HG02678 (cell line): ENCODE measurements at regions not wholly inside any gene's neighbourhood (a gene's known extent, or its start where the extent isn't known, plus 50 kb on each side); places are given as distances from the start of the nearest gene placed in this dataset.

ENCODE experiments used
- ATAC-seq: cut with Tn5 transposase; IDR thresholded peaks from one replicate; pipeline ENCODE4 v1.9.1; 2021; ENCODE audit warnings: mild to moderate bottlenecking, moderate library complexity; ENCODE audit not compliant: unreplicated experiment

DNA sequence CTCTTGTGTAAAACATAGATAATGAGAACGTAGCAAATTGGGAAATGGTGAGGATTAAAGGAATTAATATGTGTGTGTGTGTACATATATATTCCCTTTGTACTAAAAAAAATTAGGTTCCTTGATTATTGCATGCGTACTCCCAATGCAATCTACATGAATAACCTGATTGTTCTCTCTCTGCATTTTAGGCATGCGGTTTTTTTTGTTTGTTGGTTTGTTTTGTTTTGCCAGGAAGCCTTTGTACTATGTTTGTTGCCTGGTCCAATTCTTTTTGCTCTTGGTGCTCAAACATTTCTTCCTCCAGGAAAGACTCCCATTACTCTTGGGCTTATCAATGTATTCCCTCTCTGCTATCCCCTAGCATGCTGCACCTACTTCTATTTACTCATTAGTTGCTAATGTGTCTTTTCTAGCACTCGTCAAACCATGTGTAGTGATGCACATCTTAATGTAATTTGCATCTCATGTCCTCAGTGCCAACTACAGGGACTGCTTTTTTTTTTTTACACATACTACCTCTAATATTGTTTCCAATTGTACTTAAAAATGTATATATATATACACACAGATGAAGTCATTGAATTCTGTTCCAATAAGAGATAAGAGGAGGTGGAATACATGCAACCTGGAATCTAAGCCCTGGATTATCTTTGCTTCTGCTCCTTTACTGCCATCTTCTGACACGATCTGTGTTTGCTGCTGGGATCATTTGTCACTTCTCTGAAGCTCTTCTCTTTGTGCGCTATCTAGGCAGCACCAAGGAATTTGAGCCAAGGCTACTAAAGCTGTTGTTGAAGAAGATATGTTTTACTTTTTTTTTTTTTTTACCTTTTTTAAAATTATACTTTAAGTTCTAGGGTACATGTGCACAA lies 197.2 kb upstream of the ANO3 start:
- no peak for ATAC-seq

DNA sequence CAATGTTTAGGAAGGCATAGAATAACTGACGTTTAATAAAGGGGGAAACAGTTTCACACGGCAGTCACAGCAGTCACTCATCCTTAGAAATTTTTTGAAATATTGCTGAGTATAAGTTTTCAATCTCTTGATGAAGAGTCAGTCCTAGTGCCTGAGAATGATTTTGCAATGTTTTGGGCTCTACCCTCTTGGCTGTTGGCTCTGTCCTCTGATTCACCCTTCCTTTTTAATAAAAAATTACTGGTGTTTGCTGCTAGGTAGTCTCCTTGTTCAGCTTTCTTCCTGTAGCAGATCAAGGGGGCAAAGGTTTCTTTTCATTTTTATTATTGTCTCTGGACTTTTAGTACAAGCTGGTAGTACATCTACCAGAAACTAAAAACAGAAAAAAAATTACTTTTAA lies 194.3 kb upstream of the ANO3 start:
- no peak for ATAC-seq

DNA sequence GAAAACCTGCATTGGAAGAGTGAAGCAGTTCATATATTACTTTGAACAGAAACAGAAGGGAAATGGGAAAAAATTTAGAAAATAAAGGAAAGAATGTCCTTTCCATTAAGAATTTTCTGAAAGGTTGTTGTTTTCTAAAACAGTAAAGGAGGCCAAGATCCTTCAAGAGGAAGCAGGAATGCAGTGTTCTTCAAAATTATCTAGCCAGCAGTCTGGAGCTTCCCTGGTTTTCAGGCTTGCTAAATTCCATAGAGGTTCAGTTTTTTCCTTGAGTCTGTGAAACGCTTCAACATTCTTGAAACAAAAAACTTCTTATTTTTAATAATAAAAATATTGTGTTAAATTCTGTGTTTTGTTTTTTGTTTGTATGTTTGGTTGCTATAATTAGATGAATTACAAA lies 189.0 kb upstream of the ANO3 start:
- ATAC-seq, result no peak

GRCh38 chr11:26143566-26144290 lies 188.2 kb upstream of the ANO3 start:
- ATAC-seq, result no peak

DNA sequence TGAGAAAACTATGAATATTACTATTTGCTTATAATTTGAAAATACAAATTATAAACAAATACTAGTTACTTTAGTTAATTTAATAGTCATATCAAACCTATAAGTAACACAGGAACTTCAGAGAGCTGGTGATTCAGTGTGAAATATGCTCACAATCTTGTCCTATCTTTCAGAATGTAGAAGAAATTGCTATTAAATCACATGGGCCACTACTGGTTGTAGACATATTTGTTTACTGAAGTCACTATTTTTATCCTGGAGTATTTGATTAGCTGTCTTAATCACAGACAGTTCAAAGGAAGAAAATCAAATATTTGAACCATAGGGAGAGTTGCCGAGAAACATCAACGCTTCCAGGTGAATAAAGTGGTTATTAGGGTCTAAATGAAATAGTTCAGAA lies 187.6 kb upstream of the ANO3 start:
- no peak for ATAC-seq

- ATAC-seq, result no peak
These were observed 187.0 kb upstream of the ANO3 start for GRCh38 chr11:26144911-26145310.

DNA sequence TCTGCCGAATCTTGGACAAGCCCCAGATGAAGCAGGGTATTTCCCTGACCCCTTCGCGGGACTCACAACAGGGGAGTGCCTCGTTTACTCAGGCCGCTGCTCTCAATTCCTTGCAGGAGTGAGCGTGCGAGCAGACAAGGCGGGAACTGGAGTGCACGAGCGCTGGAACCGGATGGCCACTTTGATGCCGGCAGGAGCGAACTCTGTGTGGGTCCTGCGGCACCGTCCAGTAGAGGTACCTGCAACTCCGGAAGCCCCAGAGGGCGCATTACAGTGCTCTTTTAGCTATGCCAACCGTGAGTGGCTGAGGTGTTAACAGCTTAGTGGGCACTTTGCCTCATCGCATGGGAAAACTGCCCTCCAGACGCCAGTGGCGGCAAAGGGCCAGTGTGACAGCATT lies 182.3 kb upstream of the ANO3 start:
- ATAC-seq, result no peak

GRCh38 chr11:26150031-26150430 lies 181.9 kb upstream of the ANO3 start:
- ATAC-seq, result no peak

GRCh38 chr11:26158251-26158650 lies 173.7 kb upstream of the ANO3 start:
- no peak for ATAC-seq

DNA sequence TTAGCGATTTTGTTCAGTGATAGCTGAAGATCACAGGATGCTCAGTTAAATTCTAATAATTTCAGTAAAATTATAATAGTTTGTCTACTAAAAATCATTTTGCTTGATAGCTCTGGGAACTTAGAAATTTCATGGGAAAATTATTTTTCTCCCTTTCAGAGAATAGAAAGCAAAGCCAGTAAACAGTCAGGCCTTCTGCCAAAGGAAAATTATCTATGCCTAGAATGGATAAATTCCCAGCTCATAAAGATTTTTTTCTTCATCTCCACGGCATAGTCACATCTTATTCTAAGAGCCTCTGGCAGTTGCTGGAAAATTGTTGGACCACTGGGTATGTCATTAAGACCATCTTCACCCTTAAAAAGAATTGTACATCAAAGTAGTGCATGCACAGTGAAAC lies 169.6 kb upstream of the ANO3 start:
- ATAC-seq, result no peak

DNA sequence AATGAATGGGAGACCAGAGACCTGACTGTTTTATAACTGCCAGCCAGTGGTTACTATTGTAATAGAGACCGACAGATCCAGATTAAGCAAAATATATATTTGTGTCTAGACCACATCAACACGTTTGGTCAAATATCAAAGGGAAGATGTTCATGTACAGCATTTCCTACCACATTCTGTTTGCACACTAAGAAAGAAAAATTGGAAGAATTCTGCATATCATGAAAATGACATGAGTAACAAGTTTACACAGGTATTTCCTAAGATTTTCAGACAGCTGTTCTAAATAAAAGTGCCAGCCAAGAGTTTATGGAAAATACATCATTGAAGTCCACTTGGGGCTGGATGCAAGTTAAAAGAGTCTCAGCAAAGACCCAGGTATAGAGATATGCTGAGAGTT lies 145.5 kb upstream of the ANO3 start:
- ATAC-seq, result no peak

GRCh38 chr11:26187639-26188038 lies 144.3 kb upstream of the ANO3 start:
- no peak for ATAC-seq

DNA sequence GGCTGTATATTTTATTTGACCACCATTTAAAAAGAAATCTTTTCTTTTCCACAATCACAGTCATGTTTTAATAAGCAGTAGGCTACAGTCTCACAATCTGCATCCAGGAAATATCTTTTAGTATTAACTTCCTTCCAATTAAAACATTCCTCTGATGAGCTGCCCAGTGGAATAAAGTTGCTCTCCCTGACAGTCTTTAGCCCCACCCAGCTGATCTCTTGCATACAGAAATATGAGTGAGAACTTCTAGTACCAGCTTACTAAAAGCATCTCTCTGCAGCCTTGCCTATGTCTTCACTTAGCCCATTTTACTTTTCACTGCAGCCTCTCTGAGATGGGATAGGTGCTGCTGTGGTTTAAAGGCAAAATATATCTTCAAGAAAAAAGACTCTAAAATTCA lies 143.4 kb upstream of the ANO3 start:
- ATAC-seq, result no peak

- no peak for ATAC-seq
These were observed 140.7 kb upstream of the ANO3 start for GRCh38 chr11:26191193-26191592.

GRCh38 chr11:26193694-26194365 lies 138.1 kb upstream of the ANO3 start:
- ATAC-seq, result no peak

DNA sequence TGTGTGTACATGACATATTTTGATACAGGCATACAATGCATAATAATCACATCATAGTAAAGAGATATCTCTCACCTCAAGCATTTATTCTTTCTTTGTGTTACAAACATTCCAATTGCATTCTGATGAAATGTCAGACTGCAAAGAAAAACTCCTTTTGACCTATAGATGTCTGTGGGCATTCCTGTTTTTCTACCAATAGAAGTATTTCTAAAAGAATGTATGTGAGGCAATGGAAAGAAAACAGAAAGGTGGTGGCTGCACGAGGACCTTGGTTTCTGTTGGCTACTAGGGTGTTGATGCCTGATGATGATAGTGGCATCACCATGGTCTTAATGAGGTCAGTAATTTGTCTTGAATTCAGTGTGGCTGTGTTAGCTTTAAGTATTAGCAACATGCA lies 137.0 kb upstream of the ANO3 start:
- ATAC-seq, result no peak

DNA sequence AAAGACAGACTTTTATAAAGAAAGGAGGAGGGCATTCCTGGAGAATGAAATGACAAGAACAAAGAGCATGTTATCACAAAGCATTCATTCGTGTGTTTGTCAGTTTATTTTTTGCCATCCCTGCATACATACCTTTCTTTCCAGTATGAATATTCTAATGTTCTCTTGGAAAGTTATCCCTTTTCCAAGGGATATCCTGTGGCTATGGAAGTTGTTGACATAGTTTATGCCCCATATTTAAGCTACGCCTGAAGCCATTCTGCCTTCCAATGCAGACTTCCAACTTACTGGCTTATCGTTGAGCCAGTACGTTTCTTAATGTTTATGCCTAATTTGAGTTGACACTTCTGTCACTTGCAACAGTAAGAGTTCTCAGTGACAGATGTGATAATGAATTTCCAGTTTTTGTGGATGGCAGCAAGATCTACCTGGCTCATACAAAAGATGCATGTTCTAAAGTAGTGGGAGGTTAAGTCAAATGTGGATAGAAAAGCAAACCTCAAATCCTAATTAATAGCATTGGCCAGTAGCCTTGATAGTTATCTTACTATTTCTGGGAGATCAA lies 133.3 kb upstream of the ANO3 start:
- no peak for ATAC-seq

DNA sequence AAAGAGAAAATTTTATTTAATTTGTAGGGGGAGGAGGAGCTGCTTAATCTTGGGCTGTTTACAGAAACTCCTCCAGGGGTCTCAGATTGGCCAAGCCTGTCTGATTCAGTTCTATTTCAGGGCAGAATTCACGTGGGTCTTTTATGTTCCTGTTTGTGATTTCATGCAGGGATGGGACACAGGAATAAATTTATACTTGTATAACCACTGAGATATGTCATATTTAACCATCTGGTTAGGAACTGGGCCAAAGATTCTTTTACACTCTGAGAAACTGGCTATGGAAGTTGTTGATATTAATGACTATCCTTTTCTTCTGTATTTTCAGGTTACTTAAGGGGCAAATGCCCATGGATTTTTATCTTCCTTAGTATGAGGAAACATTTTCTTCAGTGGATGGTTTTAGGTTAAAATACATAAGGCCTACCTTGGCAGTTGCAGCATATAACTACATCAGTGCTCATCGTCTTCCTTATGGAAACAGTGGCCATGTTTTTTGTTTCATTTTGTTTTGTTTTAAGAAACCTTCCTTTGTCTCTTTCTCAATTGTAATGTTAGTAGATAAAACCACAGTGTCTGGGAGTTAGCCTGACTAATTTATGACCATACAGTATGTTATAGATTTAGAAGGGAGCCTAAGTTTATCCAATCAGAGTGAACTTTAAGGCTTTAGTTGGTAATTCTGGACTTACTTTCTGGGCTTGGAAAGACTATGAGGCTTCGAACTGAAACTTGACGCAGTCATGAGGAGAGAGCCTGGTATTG lies 132.4 kb upstream of the ANO3 start:
- ATAC-seq, result no peak

DNA sequence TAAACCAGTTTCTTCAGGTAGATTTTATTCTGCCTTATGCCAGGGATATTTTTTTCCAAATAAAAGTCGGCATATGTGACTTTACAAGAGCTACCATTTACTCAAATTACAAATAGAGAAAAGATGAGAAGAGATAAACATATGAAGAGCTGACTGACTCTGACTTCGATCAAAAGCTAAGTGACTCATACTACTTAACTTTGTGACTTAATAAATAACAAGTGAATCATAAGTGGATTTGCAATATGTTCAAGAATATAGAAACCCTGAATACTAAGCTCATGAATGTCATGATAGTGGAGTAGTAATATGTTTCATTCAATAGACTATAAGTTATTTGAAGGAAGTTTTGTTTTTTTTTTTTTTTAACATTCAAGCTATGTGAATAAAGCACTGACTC lies 130.5 kb upstream of the ANO3 start:
- no peak for ATAC-seq

DNA sequence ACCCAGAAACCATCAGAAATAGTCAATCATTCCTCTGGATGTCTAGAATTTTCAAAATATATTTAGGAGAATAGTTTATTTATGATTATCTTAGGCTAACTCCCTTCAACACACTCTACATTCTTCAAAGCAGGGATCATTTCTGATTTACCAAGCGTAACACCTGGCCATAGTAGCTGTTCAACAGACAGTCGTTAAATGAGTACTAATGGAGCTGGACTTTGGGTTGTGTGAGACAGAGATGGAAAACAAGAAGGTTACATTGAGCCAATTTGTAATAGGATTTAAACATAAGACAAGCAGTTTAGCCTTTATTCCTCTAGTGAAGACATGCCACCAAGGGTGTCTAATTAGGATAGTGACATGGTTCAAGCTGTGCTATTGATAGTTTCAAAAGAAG lies 129.2 kb upstream of the ANO3 start:
- no peak for ATAC-seq

GRCh38 chr11:26204101-26204500 lies 127.8 kb upstream of the ANO3 start:
- ATAC-seq, result no peak
